Hematopoietic multipotent progenitor cell treated with erythropoietin and hydrocortisone succinate and interleukin-3 and kit ligand, for 8 days (in vitro differentiated cells): ENCODE measurements at regions not wholly inside any gene's neighbourhood (a gene's known extent, or its start where the extent isn't known, plus 50 kb on each side); places are given as distances from the start of the nearest gene placed in this dataset.
"Not testable (repeated sequence)": the region's sequence is repeated elsewhere in the genome, so short reads cannot be mapped to it uniquely, and the experiment has no call there.

ENCODE experiments used
- DNase-seq: peaks from one replicate; pipeline ENCODE4 v3.0.0-alpha.2; 2015

DNA sequence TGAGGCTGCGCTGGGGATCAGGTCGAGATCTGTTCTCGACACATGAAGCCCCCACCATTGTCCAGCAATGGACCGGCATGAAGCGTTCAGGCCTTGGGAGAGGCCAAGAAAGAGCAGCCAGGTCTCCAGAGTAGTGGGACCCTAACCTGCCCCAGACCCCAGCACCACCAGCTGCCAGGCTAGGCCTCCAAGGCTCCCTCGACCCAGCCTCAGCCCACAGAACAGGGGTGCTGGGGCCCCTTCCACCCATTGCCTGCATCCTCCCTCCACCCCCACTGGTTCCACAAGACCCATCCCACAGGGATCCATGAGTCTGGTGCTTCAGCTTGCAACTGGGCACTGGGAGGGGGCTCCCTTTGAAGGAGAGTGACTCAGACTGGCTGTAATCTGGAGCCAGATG, 120.3 kb downstream of the TUBA3C start:
- DNase-seq = no peak

DNA sequence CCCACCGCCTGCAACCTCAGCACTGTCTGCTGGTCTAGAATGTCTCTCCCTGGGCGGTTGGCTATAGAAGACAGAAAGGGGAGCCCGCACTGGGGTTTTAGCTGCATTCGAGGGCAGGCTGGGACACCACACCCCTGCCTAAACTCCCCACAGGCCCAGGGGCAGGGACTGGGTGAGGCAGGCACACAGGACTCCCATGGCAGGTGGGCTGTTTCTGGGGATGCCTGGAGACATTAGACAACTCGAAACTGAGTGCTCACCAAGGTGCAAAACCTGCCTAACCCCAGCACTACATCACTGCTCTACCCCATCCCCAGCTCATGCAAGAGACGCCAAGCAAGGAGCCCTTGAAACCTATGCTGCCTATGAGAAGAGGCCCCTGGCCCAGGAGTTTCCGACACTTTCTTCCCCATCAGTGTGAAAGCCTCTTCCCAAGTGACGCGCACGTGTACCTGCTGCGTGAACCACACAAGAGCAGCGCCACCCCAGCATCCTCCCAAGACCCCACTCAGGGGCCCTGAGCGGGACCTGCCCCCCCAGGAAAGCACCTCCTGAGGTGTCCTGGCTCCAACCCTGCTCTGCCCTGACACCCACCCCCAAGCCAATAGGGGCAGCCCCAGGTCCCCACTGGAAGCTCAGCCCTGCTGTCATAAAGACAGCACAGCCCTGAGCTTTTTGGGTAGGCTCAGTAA, 121.2 kb downstream of the TUBA3C start:
- no peak for DNase-seq

- DNase-seq = no peak
Observed at GRCh38 chr13:19059016-19059780, 122.4 kb downstream of the TUBA3C start.

- no peak for DNase-seq
Observed at GRCh38 chr13:19058566-19058965, 123.1 kb downstream of the TUBA3C start.

DNA sequence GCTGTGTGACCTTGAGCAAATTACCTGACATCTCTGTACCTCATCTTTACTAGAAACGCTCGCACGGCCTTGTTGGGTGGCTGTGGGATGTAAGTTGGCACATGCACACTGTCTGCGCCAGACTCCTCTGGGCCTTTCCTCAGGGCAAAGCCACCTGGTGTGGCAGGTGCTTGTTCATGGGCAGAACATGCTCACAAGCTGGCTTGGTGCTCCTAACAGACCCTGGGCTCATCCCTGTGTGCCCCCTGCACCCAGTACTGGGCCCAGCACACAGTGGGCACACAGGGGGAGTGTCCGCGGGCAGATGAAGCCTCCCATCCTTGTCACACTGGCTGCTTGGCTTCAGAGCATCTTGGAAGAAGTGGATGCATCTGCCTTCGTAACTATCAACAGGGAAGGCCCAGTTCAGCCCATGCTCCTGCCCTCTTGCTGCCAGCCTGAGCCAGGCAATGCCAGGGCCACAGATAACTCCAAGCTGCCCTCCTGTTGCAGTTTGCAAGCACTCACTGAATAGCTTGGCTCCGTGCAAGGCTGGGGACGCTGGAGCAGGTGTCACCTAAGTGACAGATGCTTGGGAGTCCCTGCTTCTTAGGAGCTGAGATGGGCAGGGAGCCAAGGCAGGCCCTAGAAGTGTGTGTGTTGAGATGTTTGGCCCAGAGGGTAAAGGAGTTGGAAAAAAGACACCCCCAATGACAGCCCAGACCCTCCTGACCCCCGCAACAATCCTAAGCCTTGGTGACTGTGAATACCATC, 123.9 kb downstream of the TUBA3C start:
- no peak for DNase-seq

DNA sequence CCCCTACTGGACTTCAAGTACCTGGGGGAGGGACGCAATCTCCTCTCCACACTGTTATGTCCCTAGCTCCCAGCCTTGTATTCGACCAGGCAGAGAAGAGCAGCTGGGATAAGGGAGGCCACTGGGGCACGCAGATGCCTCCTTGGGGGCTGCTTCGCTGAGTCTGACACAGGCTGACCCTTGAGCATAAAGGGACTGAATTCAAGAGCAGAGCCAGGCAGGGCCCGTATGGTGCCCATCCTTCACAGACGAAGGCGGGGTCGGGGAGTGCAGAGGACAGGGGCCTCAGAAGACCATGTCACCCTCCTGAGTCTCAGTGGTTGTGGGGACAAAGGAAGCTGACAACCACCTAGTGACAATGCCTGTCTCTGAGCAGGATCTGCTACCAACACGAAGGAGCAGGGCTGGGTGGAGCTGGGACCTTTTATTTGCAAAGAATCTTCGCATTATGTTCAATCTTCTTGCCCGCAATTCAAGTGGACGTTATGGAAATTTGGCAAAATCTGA, 124.6 kb downstream of the TUBA3C start:
- DNase-seq = no peak

DNA sequence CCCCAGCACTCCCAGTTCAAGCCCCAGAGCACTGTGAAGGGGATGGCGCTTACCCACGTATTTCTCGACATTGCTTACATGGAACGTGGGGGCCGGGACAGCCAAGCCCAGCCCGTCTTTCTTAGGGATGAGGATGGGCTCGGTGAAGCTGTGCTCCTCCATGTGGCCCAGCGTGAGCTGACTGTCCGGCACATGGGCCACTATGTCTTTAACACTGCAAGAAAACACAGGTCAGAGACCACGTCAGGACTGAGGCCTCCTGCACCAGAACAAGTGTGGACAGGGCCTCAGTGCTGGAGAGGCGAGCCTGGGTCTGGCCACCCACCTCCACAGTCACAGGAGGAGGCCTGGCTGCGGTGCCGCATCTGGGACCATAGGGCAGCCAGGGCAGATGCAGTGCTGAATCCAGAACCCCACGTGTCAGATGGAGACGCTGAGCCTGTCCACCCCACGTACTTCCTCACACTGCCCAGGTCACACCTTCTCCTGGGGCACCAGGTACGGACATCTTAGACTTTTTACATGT, 125.2 kb downstream of the TUBA3C start:
- DNase-seq = no peak

DNA sequence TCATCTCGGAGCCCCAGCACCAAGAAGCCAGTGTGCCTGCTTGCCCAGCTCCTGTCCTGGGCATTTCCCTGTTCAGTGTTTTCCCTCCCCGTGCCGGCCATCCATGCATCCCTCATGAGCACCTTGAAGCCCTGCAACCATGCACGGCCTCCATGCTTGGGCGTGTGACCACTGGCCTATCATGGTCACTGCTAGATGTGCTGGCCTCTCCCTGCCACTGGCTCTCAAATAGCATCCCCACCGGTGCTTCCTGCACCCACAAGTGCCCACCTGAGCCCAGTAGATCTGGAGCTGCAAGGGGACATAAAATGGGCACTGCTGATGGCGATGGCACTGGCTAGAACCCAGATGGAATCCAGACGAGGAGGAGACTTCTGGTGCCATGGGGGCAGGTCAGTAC, 126.0 kb downstream of the TUBA3C start:
- DNase-seq = no peak

GRCh38 chr13:19053561-19053960, 128.1 kb downstream of the TUBA3C start:
- no peak for DNase-seq

DNA sequence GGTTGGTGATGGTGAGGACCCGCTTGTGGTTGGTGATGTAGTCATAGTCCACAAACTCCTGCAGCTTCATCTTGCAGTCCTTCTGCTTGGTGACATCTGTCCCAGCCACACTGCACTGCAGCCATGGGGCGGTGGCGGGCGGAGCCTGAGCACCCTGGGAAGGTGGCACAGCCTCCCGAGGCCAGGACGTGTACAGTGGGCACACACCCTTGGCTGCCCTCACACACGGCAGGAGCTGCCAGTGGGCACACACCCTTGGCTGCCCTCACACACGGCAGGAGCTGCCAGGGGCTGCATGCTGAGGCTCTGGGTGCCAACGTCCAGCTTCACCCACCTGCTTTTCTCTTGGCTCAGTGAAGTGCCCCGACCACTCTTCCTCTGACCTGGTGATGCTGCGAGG, 128.7 kb downstream of the TUBA3C start:
- no peak for DNase-seq

- DNase-seq = no peak
Observed at GRCh38 chr13:19052180-19052579, 129.4 kb downstream of the TUBA3C start.

DNA sequence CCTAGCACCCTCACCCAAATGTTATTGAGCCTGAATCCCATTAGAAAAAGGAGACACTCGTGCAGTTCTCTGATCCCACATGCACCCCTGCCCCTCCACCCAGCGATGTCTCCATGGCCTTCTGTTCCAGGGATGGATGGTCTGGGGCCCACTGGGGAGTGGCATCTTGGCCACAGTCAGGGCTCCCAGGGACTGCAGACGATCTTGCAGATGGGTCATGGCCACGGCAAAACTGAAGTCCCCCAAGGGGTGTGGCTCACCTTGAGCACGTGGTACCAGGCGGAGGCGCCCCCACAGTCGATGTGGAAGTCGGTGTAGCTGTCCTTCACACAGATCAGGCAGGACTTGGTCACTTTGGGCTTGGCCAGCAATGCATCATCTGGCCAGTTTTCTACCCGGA, 130.7 kb downstream of the TUBA3C start:
- no peak for DNase-seq

DNA sequence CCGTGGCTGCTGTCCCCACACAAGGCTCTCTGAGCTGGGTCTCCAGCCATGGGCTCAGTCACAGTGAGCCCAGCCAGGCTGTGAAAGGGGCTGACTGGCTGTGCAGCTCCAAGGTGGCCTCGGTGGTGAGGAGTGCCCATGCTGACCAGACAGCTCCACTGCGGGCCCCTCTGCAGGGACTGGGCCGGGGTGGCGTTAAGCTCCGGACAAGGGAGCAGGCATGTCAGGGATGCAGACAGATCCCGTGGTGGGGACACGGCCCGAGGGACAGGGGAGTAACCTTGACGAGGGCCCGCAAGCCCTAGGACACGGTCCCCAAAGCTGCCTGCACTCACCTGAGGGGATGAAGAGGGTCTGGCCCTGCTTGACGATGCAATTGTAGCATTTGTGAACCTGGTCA, 132.0 kb downstream of the TUBA3C start:
- not testable (repeated sequence) for DNase-seq

- no peak for DNase-seq
Observed at GRCh38 chr13:19048381-19048780, 133.2 kb downstream of the TUBA3C start.

GRCh38 chr13:19023115-19023514, 158.5 kb downstream of the TUBA3C start:
- no peak for DNase-seq

DNA sequence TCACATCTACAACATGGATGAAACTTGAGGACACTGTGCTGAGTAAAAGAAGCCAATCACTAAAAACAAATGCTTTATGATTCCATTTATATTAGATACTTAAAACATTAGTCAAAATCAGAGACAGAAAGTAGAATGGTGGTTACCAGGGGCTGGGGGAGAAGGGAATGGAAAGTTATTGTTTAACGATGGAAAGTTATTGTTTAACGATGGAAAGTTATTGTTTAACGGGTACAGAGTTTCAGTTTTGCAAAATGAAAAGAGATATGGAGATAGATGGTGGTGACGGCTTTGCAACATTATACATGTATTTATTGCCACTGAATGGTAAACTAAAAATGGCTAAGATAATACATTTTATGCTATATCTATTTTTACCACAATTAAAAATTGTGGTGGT, 160.6 kb downstream of the TUBA3C start:
- no peak for DNase-seq

GRCh38 chr13:18998389-18998788, 183.2 kb downstream of the TUBA3C start:
- DNase-seq = no peak

- DNase-seq = no peak
Observed at GRCh38 chr13:18996627-18997051, 185.0 kb downstream of the TUBA3C start.

DNA sequence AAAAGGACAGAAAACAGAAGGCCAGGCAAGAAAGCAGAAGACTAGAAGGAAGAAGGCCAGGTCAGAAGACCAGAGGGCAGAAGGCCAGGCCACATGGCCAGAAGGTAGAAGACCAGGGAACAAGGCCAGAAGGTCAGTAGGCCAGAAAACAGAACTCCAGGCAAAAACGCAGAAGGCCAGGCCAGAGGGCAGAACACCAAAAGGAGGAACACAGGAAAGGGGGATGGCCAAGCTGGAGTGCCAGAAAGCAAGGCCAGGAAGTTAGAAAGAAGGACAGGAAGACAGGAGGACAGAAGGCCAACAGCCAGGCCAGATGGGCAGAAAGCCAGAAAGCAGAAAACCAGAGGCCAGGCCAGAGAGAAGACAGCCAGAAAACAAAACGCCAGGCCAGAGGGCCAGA, 185.4 kb downstream of the TUBA3C start:
- DNase-seq = no peak

DNA sequence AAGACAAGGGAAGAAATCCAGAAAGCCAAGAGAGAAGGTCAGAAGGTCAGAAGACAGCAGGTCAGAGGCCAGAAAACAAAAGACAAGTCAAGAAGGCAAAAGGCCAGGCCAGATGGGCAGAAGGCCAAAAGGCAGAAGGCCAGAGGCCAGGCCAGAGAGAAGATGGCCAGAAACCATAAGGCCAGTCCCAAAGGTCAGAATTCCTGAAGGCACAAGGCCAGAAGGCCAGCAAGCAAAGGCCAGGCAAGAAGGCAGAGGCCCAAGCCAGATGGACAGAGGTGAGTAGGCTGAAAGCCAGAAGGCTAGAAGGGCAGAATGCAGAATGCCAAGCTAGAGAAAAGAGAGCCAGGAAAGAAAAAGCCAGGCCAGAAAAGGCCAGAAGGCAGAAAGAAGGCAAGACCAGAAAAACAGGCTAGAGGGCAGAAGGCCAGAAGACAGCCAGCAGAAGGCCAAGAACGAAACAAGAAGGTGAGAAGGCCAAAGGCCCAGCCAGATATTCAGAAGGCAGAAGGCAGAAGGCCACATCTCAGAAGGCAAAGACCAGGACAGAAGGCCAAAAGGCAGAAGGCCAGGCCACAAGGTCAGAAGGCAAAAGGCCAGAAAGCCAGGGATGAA, 186.3 kb downstream of the TUBA3C start:
- DNase-seq = no peak

DNA sequence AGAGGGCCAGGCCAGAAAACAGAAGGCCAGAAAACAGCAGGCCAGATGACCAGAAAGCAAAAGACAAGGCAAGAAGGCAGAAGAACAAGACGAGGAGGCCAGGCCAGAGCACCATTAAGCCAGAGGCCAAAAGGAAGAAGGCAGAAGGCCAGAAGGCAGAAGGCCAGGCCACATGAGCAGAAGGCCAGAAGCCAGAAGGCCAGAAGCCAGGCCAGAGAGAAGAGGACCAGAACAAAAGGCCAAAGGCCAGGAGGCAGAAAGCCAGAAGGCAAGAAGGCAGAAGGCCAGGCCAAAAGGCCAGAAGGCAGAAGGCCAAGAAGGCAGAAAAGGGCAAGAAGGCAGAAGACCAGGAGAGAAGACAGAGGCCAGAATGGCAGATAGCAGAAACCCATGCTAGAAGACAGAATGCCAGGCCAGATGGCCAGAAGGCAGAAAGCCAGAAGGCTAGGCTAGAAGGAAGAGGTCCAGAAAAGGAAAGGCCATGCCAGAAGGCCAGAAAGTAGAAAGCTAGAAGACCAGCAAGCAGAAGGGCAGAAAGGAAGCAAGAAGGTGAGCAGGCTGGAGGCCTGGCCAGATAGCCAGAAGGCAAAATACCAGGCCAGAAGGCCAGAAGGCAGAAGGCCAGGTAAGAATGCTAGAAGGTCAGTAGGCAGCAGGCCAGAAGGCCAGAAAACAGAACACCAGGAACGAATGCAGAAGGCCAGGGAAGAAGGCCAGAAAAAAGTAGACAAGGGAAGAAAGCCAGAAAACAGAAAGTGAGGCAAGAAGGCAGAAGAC, 187.6 kb downstream of the TUBA3C start:
- no peak for DNase-seq

GRCh38 chr13:18992791-18993190, 188.8 kb downstream of the TUBA3C start:
- no peak for DNase-seq
